ENCODE measurements at regions not wholly inside any gene's neighbourhood (a gene's known extent, or its start where the extent isn't known, plus 50 kb on each side); places are given as distances from the start of the nearest gene placed in this dataset.

- no peak for DNase-seq (ENCODE audit: low spot score)
Observed at GRCh38 chr11:107221748-107222285, 203.5 kb upstream of the GUCY1A2 start.

DNA sequence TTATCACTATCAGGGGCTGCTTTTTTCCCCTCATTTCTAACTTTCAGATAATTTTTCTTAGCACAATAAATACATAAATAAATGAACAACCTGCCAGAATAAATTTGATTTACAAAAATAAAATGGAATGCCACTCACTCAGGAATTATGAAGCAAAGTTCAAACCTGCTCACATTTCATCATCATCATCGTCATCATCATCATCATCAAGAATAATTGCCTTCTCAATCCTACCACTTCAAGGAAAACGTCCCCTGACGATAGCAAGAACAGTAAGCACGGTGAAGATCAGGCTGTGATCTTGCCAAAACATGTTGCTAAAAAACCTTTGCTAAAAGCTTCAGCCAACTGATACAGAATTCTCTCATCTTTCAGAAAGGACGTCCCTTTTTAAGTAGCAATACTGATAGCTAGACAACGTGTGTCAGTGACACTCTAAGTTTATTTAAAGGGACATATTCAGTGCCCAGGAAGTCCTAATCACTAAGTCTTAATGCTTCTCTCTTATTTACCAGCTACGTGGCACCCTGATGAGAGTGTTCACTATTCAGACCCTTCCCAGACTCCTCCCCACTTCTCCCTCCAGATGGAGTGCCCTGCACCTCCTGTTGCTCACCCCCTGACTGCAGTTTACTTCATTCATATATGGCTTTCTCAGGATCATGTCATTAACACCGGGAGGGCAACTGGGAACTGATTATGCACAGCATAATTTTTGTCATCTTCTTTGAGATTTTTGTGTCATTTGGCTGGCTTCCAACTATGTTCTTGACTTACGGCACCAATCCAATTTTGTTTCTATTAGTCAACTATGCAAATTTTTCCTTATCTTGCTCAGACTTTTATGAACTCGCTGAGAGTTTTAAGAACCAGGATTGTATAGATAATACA is 200.1 kb upstream of the GUCY1A2 start:
- DNase-seq (ENCODE audit: low spot score) = no peak

GRCh38 chr11:107217444-107217843 is 199.2 kb upstream of the GUCY1A2 start:
- DNase-seq (ENCODE audit: low spot score) = no peak

DNA sequence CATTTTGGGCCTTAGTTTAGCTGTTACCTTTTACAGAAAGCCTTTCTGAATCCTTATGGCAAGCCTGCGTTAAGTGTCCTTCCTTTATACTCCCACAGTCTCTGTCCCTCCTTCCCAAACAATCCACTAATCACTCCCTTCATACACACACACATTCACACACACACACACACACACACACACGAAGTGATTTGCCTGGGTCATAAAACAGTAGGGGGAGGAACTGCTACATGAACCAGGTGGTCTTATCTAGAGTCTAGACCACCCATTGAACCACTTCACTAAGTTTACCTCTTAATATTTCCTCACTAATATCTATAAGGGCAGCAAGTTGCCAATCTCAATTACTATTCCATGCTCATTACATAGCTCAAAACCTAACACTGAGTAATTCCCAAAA is 196.7 kb upstream of the GUCY1A2 start:
- DNase-seq (ENCODE audit: low spot score) = no peak

GRCh38 chr11:107203656-107204055 is 185.4 kb upstream of the GUCY1A2 start:
- DNase-seq (ENCODE audit: low spot score) = no peak

GRCh38 chr11:107202241-107202640 is 184.0 kb upstream of the GUCY1A2 start:
- DNase-seq (ENCODE audit: low spot score) = no peak

DNA sequence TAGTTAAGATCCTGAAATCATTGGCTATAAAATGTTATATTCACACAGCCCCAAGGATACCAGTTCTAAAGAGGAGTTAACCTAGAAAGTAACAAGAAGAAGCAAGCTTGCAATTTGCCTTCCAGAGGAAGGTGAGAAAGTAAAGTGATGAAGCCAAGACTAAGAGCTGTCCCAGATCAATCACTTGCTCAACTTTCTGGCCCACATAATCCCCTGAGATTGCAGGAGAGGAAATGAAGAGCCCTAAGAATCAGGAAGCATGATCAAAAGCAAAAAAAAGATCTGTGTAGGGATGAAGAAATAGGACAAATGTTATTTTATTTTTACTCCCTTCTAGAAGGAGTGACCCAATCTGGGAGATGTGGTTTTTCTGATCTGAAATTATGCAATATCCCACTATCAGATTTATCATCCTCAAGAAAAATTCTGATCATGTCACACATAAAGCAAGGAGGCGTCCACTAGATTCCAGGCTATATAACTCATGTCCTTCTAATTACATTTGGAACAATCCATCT is 180.3 kb upstream of the GUCY1A2 start:
- no peak for DNase-seq (ENCODE audit: low spot score)

GRCh38 chr11:107197932-107198331 is 179.7 kb upstream of the GUCY1A2 start:
- no peak for DNase-seq (ENCODE audit: low spot score)

GRCh38 chr11:107196732-107197131 is 178.5 kb upstream of the GUCY1A2 start:
- DNase-seq (ENCODE audit: low spot score) = no peak

GRCh38 chr11:107184986-107185385 is 166.7 kb upstream of the GUCY1A2 start:
- no peak for DNase-seq (ENCODE audit: low spot score)

DNA sequence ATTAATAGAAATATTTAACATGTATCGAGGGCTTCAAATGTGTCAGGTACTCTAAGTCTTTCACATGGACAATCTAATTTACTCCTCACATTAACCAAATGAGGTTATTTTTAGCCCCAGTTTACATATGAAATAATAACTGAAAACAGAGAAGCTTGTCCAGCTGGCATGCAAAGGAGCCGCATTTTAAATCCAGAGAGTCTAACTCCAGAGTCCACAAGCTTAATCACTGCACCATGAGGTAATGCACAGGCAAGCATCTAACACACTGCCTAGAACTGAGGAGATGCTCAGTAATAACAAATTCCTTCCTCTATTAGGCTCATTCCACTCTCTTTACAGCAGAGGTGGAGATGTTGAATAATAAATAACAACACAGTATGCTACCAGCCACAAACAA is 165.7 kb upstream of the GUCY1A2 start:
- no peak for DNase-seq (ENCODE audit: low spot score)

DNA sequence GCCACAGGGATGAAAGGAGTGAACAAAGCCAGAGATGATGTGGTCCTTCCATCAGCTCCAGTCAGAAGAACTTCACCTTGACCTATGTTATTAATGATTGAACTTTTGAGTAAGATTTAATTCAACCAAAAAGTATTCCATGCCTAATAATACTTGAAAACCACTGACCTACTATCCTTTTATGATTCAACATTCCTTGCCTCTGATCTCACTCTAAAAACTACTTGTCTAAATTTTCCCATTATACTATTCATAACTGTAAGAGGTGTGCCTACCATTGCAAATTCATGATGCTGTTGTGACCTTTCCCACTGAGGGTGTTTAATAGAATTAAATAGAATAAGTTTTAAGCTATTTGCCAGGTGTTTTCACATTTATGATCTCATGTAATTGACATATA is 164.7 kb upstream of the GUCY1A2 start:
- DNase-seq (ENCODE audit: low spot score) = no peak

GRCh38 chr11:107180236-107180635 is 162.0 kb upstream of the GUCY1A2 start:
- no peak for DNase-seq (ENCODE audit: low spot score)

DNA sequence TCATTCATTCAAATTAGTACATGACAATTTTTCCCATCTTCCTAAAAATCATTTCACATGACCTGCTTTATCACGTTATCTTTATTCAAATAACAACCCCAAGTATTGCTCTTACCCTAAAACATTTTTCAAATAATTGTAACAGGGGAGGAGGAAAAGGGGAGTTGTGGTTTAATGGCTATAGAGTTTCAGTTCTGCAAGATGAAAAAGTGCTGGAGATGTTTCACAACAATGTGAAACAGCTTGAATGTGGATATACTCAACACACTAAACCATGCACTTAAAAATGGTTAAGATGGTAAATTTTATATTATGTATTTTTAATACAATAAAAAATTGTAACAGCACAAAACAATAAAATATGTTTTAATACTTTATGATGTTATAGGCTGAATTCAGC is 161.6 kb upstream of the GUCY1A2 start:
- no peak for DNase-seq (ENCODE audit: low spot score)

DNA sequence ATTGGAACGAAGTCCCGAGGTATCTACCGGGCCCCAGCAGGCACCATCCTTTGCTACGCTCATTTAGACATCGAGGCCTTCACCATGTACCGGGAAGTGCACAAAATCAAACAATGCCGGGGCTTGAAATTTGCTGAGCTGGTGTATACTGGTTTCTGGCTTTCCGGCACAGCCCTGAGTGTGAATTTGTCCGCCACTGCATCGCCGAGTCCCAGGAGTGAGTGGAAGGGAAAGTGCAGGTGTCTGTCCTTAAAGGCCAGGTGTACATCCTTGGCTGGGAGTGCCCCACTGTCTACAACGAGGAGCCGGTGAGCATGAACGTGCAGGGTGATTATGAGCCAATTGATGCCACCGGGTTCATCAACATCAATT is 158.8 kb upstream of the GUCY1A2 start:
- no peak for DNase-seq (ENCODE audit: low spot score)

DNA sequence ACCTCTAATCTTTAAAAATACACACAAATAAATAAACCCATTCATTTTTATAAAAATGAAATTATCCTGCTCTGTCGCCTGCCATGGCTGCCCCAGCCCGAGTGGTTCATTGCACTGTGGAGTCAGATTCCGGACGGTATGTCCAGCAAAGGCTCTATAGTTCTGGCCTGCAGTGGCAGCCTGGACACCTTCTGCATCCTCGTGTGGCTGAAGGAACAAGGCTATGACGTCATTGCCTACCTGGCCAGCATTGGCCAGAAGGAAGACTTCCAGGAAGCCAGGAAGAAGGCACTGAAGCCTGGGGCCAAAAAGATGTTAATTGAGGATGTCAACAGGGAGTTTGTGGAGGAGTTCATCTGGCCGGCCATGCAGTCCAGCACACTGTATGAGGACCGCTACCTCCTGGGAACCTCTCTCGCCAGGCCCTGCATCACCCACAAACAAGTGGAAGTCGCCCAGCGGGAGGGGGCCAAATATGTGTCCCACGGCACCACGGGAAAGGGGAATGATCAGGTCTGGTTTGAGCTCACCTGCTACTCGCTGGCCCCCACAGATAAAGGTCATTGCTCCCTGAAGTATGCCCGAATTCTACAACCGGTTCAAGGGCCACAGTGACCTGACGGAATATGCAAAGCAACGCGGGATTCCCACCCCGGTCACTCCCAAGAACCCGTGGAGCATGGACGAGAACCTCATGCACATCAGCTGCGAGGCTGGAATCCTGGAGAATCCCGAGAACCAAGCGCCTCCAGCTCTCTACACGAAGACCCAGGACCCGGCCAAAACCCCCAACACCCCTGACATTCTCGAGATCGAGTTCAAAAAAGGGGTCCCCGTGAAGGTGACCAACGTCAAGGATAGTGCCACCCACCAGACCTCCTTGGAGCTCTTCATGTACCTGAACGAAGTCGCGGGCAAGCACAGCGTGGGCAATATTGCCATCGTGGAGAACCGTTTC is 158.2 kb upstream of the GUCY1A2 start:
- no peak for DNase-seq (ENCODE audit: low spot score)

DNA sequence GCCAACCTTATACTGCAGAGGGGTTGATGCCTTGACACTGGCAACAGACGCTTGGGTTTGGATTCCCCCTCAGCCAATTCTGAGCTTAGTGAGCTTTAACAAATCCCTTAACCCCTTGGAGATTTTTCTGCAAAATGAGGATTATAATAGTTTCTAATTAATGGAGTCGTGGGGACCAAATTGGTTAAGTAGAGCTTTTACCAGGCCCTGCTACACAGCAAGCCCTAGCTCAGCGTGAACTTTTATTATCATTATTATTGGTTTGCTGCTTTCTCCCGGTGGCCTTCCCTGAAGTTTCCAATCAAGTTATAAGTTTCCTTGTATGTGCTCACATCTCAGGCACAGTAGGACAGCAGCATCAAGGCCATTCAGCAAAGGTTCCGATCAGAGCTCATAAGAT is 156.6 kb upstream of the GUCY1A2 start:
- DNase-seq (ENCODE audit: low spot score) = no peak

DNA sequence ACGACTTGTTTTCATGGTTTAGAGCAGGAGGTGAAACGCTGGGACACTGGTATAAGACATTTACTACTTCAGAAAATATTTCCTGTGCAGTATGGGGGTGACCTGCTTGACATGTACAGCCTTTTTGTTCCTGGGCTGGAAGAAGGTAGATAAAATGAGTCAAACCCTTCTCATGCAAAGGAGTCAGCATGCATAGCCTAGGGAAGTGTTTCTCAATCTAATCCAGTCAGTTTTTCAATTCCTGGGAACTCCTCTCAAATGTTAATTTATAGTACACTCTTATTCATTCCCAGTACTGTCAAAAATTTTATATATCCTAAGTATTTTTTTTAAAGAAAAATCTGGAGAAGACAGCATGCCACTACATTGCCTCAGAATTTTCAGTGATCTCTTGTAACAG is 154.7 kb upstream of the GUCY1A2 start:
- no peak for DNase-seq (ENCODE audit: low spot score)

- peak; percentile 42 for DNase-seq (ENCODE audit: low spot score)
Observed at GRCh38 chr11:107157809-107158187, 139.5 kb upstream of the GUCY1A2 start.

DNA sequence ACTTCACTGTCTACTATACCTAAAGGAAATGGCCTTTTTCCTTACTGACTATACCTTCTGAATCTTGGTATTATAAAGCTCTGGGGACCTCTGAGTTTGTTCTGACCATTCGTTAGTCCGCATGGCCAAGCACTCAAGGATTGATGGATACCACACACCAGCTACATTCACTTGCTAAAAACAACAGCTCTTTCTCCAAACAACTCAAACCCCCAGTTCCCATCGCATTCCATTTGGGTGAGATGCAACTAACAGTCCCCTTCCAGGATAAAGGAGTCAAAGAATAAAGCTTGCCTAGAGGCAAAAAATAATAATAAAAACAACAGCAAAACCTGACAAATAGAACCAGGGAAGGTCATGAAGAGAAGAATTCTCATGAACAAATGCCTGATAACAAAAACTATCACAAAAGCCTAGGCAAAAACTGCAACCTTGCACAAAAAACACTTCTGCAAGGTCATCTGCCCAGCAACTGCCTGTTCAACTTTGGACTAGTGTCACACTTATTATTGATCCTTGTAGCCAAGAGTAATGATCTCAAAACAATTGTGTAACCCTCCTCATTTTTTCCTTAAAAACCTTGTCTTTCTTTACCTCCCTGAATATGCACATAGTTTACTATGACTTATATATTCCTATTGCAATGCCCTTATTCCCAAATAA is 139.0 kb upstream of the GUCY1A2 start:
- peak; percentile 6 for DNase-seq (ENCODE audit: low spot score)

GRCh38 chr11:107151579-107151978 is 133.3 kb upstream of the GUCY1A2 start:
- no peak for DNase-seq (ENCODE audit: low spot score)

GRCh38 chr11:107151158-107151557 is 132.9 kb upstream of the GUCY1A2 start:
- no peak for DNase-seq (ENCODE audit: low spot score)
